ENCODE measurements at regions not wholly inside any gene's neighbourhood (a gene's known extent, or its start where the extent isn't known, plus 50 kb on each side); places are given as distances from the start of the nearest gene placed in this dataset.

GRCh38 chr6:18976091-18976490 is 588.9 kb downstream of the RNF144B start:
- H3K4me1 Mint-ChIP-seq, result peaks cover 10% of the 10 kb centered on the region
- no peak for TF ChIP-seq CTCF (IDR thresholded peaks at IDR 0.05)
- H3K27me3 Mint-ChIP-seq (ENCODE audit: low read depth, poor library complexity), result peaks cover 17% of the 10 kb centered on the region
- DNase-seq, result no peak
- no peak overlapping the region for H3K27ac Mint-ChIP-seq
- no peaks in the 10 kb centered on the region for H3K9me3 Mint-ChIP-seq
- no peak overlapping the region for H3K4me3 Mint-ChIP-seq
- H3K36me3 Mint-ChIP-seq (ENCODE audit: low read depth), result no peaks in the 10 kb centered on the region

DNA sequence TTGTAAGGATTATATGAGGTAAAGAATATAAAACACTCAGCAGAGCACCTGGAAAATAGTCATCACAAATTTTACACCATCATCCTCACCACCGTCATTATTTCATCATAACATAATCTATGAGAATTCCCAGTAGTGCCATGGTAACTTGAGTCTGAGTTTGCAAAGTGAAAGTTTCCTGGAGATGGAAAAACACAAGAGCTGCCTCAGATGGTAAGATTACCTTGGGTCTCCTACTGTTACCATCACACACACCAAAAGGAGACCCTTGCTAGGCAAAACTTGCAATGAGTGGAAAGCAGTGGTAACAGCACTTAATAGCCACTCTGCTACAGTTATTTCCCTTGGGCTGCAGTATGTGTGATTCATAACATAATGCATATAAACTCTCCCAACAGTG is 589.8 kb downstream of the RNF144B start:
- H3K4me3 Mint-ChIP-seq, result no peak overlapping the region
- peaks cover 22% of the 10 kb centered on the region for H3K27me3 Mint-ChIP-seq (ENCODE audit: low read depth, poor library complexity)
- H3K36me3 Mint-ChIP-seq (ENCODE audit: low read depth), result no peaks in the 10 kb centered on the region
- peaks cover 10% of the 10 kb centered on the region for H3K4me1 Mint-ChIP-seq
- TF ChIP-seq CTCF (IDR thresholded peaks at IDR 0.05), result no peak
- DNase-seq, result no peak
- no peaks in the 10 kb centered on the region for H3K9me3 Mint-ChIP-seq
- H3K27ac Mint-ChIP-seq, result no peak overlapping the region

- Mint-ChIP-seq H3K9me3 (no peaks in the 10 kb centered on the region), H3K4me3 (no peak overlapping the region), H3K27ac (no peak overlapping the region), H3K27me3 (ENCODE audit: low read depth, poor library complexity) (peaks cover 28% of the 10 kb centered on the region), H3K4me1 (peaks cover 10% of the 10 kb centered on the region), H3K36me3 (ENCODE audit: low read depth) (no peaks in the 10 kb centered on the region)
- TF ChIP-seq CTCF (IDR thresholded peaks at IDR 0.05), result no peak
- no peak for DNase-seq
Observed at GRCh38 chr6:18978337-18979128, 591.4 kb downstream of the RNF144B start.

DNA sequence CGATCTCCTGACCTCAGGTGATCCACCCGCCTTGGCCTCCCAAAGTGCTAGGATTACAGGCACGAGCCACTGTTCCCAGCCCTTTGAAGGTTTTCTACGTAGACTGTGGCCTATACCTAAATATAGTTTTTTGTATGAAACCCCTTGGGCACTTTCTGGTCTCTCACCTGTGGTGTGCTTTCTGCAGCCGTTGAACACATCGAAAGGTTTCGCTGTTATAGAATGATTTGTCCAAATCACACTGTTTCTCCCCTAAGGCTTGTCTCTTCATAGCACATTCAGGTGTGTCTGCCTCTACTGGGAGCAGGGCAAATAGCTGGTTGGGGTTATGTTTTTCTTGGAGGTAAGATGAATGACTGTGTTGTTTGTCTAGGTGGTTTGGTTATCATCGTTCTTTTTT is 597.9 kb downstream of the RNF144B start:
- Mint-ChIP-seq H3K36me3 (ENCODE audit: low read depth) (no peaks in the 10 kb centered on the region), H3K4me1 (peaks cover 7% of the 10 kb centered on the region), H3K27me3 (ENCODE audit: low read depth, poor library complexity) (peaks cover 14% of the 10 kb centered on the region), H3K4me3 (no peak overlapping the region), H3K9me3 (no peaks in the 10 kb centered on the region), H3K27ac (no peak overlapping the region)
- no peak for DNase-seq
- no peak for TF ChIP-seq CTCF (IDR thresholded peaks at IDR 0.05)

DNA sequence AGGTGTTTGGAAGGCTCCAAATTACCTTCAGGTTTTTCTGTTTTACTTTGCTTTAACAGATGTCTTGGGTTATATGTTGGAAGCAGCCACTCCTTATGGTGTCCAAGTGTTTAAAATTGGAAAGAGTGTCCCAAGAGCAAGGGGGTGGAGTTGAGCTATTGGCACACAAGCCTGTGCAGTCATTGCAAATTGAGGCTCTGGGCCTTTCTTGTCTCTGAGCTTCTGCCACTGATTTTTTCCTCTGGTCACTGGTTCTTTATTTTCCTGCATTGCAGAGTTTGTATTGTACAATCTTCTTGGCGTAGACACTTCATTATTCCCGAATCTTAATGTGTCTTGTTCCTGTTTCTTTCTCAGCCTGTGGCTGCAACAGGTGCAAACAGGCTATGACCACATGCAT is 598.8 kb downstream of the RNF144B start:
- H3K4me1 Mint-ChIP-seq, result peaks cover 16% of the 10 kb centered on the region
- no peaks in the 10 kb centered on the region for H3K36me3 Mint-ChIP-seq (ENCODE audit: low read depth)
- no peak overlapping the region for H3K4me3 Mint-ChIP-seq
- no peak for DNase-seq
- peaks cover 14% of the 10 kb centered on the region for H3K27me3 Mint-ChIP-seq (ENCODE audit: low read depth, poor library complexity)
- no peak overlapping the region for H3K27ac Mint-ChIP-seq
- TF ChIP-seq CTCF (IDR thresholded peaks at IDR 0.05), result no peak
- H3K9me3 Mint-ChIP-seq, result no peaks in the 10 kb centered on the region

- TF ChIP-seq CTCF (IDR thresholded peaks at IDR 0.05), result no peak
- no peaks in the 10 kb centered on the region for H3K9me3 Mint-ChIP-seq
- H3K36me3 Mint-ChIP-seq (ENCODE audit: low read depth), result no peaks in the 10 kb centered on the region
- DNase-seq, result no peak
- H3K27me3 Mint-ChIP-seq (ENCODE audit: low read depth, poor library complexity), result no peaks in the 10 kb centered on the region
- no peak overlapping the region for H3K4me3 Mint-ChIP-seq
- no peak overlapping the region for H3K27ac Mint-ChIP-seq
- H3K4me1 Mint-ChIP-seq, result peaks cover 18% of the 10 kb centered on the region
Observed at GRCh38 chr6:18988636-18989035, 601.5 kb downstream of the RNF144B start.

Measured in nephron progenitor cell (in vitro differentiated cells).